A549 (cell line): ENCODE measurements at regions not wholly inside any gene's neighbourhood (a gene's known extent, or its start where the extent isn't known, plus 50 kb on each side); places are given as distances from the start of the nearest gene placed in this dataset.

Source experiments
- CTCF ChIP-seq: fragments of >200 bp; sonication (Bioruptor Twin); formaldehyde crosslinking; IDR thresholded peaks from 3 replicates; pipeline ENCODE4 v1.5.1; 2016
- E2F6 ChIP-seq: IDR thresholded peaks from 2 replicates; pipeline ENCODE4 v1.6.1; 2012; ENCODE audit warnings: low read depth, borderline replicate concordance
- ESRRA ChIP-seq: fragments of 150-350 bp; IDR thresholded peaks from 2 replicates; pipeline ENCODE4 v1.6.1; 2014; ENCODE audit warnings: mild to moderate bottlenecking, low read length, borderline replicate concordance
- MAX ChIP-seq: IDR thresholded peaks from 2 replicates; pipeline ENCODE4 v1.6.1; 2012
- NPAS2 ChIP-seq: fragments of 250-450 bp; sonication (Bioruptor Pico); IDR thresholded peaks from 2 replicates; pipeline ENCODE4 v1.8.0; 2022; ENCODE audit warnings: mild to moderate bottlenecking, moderate library complexity, borderline replicate concordance
- POLR2A ChIP-seq: IDR thresholded peaks from 2 replicates; pipeline ENCODE4 v1.6.1; 2012; ENCODE audit warnings: mild to moderate bottlenecking, low read length
- POLR2AphosphoS2 ChIP-seq: conservative IDR thresholded peaks from 2 replicates; pipeline ENCODE4 v1.6.1; 2012; ENCODE audit warnings: low read length, improper control_type of control experiment, inconsistent platforms
- RFX5 ChIP-seq: fragments of 450-650 bp; IDR thresholded peaks from 2 replicates; pipeline ENCODE4 v1.7.1; 2014; ENCODE audit warnings: antibody characterized with exemption, mild to moderate bottlenecking, moderate library complexity
- ZSCAN20 ChIP-seq: fragments of 250-450 bp; sonication (Bioruptor Pico); IDR thresholded peaks from 2 replicates; pipeline ENCODE4 v1.8.0; 2022; ENCODE audit warnings: mild to moderate bottlenecking, moderate library complexity

GRCh38 chr18:40956213-40956612 is 998.8 kb upstream of the PIK3C3 start:
- no peak for TF ChIP-seq CTCF
- no peak for TF ChIP-seq RFX5
- no peak for TF ChIP-seq ZSCAN20 (CRISPR knock-in tag)
- no peak for TF ChIP-seq POLR2A
- TF ChIP-seq E2F6, result no peak
- TF ChIP-seq POLR2AphosphoS2, result no peak
- TF ChIP-seq ESRRA, result no peak
- no peak for TF ChIP-seq NPAS2 (CRISPR knock-in tag)
- no peak for TF ChIP-seq MAX
